IPS-NIHi7 (cell line): ENCODE measurements at regions not wholly inside any gene's neighbourhood (a gene's known extent, or its start where the extent isn't known, plus 50 kb on each side); places are given as distances from the start of the nearest gene placed in this dataset.

Source experiments
- DNase-seq: peaks from one replicate; pipeline ENCODE4 v3.0.0; 2012; ENCODE audit warnings: mixed read lengths; ENCODE audit errors: extremely low spot score

DNA sequence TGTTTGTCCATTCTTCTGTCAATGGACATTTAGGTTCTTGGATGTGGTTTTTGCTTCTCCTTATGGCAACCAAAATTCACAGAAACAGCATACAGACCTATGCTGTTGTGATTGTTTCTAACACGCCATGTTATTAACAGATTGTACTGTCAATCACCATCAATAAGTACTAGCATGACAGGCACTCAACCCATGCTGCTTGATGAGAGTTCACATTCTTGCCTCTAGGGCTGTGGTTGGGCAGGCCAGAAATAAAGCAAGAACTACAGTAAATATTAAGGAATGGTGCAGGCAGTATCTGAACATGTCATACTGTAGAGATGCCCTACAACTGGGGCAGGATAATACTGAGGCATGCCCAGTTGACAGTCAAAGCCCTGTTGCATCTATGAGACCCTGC is 171.2 kb upstream of the ZFHX3 start:
- no peak for DNase-seq

DNA sequence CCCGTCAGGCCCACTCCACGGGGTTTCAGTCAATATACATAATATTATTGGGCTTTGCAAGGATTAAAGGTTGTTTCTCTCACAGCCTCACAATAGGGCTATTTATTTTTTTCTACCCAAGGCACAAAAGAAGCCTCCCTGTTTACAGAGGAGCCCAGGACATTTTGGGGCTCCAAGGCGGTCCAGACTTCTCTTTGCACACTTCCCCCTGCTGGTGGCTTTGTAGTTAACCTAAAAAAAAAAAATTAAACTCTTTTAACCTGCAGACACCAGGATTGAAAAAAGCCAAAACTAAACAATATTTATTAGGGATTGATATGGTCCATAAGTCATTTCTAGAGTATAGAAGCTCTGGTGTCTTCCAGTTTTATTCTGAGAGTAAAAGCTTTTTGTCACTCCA is 169.7 kb upstream of the ZFHX3 start:
- no peak for DNase-seq

GRCh38 chr16:73216932-73217331 is 169.0 kb upstream of the ZFHX3 start:
- DNase-seq, result no peak

- DNase-seq, result no peak
Observed at GRCh38 chr16:73215678-73216377, 167.9 kb upstream of the ZFHX3 start.

DNA sequence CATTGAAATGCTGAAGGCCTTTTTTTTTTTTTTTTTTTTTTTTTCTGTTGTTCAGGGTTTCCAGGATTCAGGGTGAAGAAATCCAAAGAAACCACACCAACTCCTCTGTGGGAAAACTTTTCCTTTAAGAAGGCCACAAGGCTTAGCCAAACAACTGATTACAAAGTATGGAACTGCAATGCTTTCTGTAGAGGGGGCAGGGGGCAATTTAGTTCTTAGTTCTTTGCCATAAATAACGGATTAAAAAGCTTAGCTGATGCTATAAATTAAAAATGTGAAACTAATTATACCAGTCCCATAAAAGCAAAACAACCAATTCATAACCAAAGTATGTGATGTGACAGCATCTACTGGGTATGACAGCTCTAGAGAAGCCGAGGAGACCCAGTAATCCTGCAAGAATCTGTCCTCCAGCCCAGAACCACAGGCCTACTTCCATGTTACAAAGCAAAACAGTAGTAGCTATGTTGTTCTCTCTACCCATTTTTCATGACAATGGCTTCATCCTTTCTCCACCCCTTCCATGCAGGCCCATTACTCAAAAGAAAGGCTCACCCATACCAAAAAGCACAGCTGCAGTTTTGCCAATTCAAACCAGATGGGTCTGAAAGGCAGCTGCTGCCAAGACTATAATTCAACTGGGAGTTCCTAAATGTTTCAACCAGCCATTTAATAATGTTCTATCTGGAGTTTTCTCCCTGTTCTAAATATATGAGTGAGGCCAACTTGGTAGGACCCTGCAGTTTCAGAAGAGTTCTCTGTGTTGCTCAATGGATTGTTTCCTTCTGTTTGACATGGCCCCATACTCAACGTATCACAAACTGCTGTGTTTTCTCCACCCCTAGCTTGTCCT is 167.1 kb upstream of the ZFHX3 start:
- no peak for DNase-seq

- DNase-seq, result no peak
Observed at GRCh38 chr16:73213732-73214455, 166.0 kb upstream of the ZFHX3 start.

- DNase-seq, result no peak
Observed at GRCh38 chr16:73212431-73212830, 164.5 kb upstream of the ZFHX3 start.

- no peak for DNase-seq
Observed at GRCh38 chr16:73210686-73211085, 162.8 kb upstream of the ZFHX3 start.

DNA sequence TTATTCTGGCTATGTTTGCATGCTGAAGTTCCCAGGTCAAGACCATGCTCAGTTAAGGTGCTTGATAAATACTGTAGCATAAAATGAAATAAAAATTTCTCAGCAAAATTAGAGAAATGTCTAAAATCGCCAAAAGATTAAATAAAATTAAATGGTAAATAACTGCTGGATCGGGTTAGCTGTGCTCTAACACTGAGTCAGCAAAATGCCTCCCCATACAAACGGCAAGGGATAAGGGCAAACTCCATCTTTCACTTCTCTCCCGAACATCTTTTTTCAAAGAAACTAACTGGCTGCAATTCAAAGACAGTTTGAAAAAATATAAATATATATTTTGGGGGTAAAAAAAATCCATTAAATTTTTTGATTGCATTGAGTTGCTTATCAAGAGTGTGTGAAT is 162.2 kb upstream of the ZFHX3 start:
- no peak for DNase-seq

DNA sequence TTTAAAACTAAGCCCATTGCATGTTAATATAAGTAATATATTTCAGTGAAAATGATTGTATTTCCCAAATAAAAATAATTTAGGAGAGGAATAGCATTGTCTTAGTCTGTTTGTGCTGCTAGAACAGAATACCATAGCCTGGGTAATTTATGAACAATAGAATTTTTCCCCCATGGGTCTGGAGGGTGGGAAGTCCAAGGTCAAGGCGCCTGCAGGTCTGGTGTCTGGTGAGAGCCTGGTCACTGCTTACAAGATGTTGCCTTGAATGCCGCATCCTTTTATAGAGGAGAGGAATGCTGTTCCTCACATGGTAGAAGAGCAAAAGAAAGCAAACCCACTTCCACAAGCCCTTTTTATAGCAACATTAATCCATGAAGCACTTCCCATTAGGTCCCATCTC is 161.3 kb upstream of the ZFHX3 start:
- DNase-seq, result no peak

DNA sequence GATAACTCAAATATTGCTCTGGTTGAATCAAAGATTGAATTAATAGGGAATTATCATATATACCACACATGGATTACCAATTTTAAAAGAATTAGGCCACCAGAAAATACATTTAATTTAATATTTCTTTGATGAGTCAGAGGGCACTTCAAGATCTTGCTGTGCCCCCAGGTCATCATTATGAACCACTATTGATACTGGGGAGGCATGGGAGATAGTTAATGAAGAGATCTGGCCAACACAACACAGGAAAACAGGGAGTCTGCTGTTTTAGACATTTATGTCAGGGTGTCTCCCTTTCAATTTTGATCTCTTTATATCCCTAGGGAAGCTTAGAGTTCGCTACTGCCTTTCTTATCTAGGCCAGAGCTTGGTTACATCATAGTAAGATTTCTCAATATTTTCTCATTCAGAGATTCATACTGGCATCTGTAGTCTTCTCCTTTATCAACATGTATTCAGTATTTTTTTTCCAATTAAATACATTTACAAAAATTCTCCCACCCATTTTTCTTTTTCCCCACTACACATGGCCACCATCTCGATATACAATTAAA is 158.3 kb upstream of the ZFHX3 start:
- no peak for DNase-seq

DNA sequence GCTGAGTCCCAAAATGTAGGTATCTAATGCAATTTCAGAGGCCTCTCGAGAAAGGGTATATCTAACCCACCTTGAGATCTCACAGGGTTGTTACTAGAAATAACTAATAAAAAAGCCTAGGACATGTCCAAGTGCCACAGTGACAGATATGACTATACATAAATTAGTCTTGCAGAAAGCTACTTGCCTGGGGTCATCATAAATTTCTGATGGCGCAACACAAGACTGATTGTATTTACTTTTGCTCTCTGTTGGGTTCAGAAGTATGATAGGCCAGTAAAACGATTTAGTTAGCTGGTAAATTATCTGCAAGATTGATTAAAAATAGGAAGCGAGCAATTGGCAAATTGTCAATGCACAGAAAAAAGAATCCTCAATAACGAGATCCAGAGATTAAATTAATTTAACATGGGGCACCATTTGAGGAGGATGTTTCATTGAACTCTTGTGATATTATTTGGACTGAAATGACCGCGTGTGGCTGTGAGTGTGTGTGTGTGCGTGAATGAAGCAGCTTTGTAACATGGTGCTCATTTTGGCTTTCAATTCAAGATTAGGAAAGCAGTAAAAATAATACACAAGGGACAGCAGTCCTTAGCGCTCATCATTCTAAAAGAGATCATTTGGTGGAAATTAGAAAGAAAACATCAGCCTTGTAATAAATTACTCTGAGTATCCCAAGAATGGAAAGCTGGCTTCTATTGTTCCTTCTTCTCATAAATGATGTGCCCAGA is 157.4 kb upstream of the ZFHX3 start:
- DNase-seq, result no peak

- DNase-seq, result no peak
Observed at GRCh38 chr16:73204359-73205152, 156.6 kb upstream of the ZFHX3 start.

GRCh38 chr16:73202161-73202729 is 154.3 kb upstream of the ZFHX3 start:
- DNase-seq, result no peak

- DNase-seq, result no peak
Observed at GRCh38 chr16:73199214-73199613, 151.3 kb upstream of the ZFHX3 start.

GRCh38 chr16:73198481-73198880 is 150.6 kb upstream of the ZFHX3 start:
- DNase-seq, result no peak

GRCh38 chr16:73197598-73197997 is 149.7 kb upstream of the ZFHX3 start:
- DNase-seq, result no peak

DNA sequence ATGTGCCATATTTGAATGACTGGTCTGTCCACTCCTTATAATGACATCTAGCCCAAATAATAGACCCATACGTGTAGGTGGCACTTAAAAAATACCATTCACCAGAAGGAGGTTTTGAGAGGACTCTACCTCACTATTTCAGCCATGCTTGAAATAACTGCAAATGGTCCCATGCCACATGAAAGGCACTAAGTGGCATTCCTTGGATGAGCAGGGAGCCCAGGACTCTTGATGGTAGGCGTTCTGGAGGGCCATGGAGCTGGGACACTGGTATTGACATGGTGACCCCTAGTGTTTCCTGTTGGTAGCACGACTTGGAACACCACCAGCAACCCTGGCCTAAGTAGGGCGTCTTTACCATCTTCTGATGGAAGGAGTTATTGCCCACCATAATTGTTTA is 148.7 kb upstream of the ZFHX3 start:
- peak; percentile 93 for DNase-seq

DNA sequence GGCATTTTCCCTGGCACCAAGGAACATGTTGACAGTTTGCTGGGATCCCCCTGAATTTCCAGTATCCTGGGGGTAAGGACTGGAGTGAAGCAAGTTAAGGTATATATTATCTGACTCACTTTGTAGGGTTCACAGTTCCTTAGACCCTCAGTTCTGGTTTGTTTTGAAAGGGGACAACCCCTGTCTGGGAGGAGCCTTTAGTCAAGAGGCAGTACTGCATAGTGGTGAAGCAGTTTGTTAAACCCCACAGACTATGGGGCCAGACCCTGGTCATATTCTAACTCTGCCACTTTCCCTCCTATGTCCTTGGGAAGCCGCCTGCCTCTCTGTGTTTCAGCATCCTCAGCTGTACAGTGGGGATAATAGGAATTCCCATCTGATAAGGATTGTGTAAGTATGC is 145.5 kb upstream of the ZFHX3 start:
- DNase-seq, result no peak

- no peak for DNase-seq
Observed at GRCh38 chr16:73192232-73192894, 144.4 kb upstream of the ZFHX3 start.
